ENCODE measurements at regions not wholly inside any gene's neighbourhood (a gene's known extent, or its start where the extent isn't known, plus 50 kb on each side); places are given as distances from the start of the nearest gene placed in this dataset.

DNA sequence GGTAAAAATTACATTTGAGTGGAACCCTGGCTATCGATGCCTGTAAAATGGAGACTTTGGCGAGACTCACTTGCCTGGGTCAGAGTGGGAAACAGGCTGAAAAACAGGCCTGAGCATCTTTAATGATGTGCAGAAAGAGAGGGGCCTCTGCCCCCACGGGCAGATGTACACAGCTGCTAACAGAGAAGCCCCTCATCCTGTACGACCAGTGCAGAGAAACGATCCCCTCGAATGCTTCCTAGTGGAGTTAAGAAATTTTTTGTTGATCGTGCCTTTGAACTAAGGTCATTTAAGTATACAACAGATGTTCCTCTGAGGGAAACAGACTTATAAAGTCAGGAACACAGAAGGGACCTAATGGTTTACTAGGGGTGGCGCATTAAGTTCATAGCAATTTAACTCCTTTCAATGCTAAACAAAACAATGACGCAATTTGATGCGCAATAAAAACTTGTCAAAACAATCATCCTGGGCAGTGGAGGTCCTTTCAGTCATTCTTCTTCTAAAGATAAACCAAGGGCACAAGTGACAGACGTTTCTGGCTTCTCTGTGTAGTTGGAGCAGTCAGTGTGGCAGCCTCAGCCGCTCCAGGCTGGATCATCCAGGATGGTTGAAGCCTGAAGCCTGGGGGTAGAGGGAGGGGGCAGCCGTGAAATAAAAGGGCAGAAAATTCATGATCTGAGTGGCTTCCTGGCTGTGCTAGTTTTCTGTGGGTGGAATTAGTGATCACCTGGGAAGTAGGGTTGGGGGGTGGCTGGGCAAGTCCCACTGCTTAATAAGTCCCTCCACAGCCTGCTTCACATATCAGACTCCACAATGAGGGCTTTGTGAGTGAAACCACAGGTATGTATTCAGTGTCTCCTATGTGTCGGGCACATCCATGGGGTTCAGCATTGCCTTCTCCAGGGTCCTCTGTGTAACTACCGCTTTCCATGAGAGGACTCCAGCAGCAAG, 50.8 kb upstream of the MRPS22 start:
- ATAC-seq (no peak), DNase-seq (no peak)
- Mint-ChIP-seq H3K4me1 (no peaks in the 10 kb centered on the region), H3K36me3 (ENCODE audit: low read depth) (no peaks in the 10 kb centered on the region), H3K9me3 (ENCODE audit: low read depth) (no peaks in the 10 kb centered on the region), H3K27me3 (peaks cover 4% of the 10 kb centered on the region), H3K4me3 (no peak overlapping the region), H3K27ac (no peak overlapping the region)
- intact Hi-C loops (cut with DNase I, micrococcal nuclease), result no loop called here
- POLR2A ChIA-PET, result no interaction called here
- CTCF ChIA-PET, result no interaction called here

DNA sequence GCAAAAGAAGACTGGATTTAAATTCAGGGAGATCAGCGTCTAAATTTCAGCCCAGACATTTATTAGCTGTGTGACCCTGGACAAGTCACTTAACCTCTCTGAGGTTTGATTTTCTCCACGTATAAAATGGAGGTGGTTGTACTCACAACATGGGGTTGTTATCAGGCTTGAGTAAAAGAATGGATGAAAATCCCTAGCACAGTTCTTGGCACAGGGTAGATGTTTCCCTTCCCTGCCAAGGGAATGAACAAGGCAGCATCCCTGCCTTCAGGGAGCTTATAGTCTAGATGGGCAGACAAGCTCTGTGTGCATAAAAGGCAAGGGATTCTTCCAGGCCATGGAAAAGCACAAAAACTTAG, 50.2 kb upstream of the MRPS22 start:
- ATAC-seq (no peak), DNase-seq (no peak)
- no peak overlapping the region for H3K4me3 Mint-ChIP-seq
- peaks cover 4% of the 10 kb centered on the region for H3K27me3 Mint-ChIP-seq
- no peaks in the 10 kb centered on the region for H3K4me1 Mint-ChIP-seq
- no peaks in the 10 kb centered on the region for H3K36me3 Mint-ChIP-seq (ENCODE audit: low read depth)
- intact Hi-C loops (cut with DNase I, micrococcal nuclease), result no loop called here
- H3K9me3 Mint-ChIP-seq (ENCODE audit: low read depth), result no peaks in the 10 kb centered on the region
- H3K27ac Mint-ChIP-seq, result no peak overlapping the region
- ChIA-PET CTCF (interaction anchor here (1.0 kb wide), 1 partner anchor 183 kb away, joined by 3 read pairs; no protein-coding TSS in a partner anchor), POLR2A (no interaction called here)
